HG03575 (cell line): ENCODE measurements at regions not wholly inside any gene's neighbourhood (a gene's known extent, or its start where the extent isn't known, plus 50 kb on each side); places are given as distances from the start of the nearest gene placed in this dataset.

ENCODE experiments used
- ATAC-seq: cut with Tn5 transposase; IDR thresholded peaks from one replicate; pipeline ENCODE4 v1.9.1; 2021; ENCODE audit not compliant: unreplicated experiment, insufficient number of reproducible peaks, low FRiP score; ENCODE audit errors: extremely low read depth

- no peak for ATAC-seq
Observed at GRCh38 chr9:84617411-84618029, 52.0 kb upstream of the NTRK2 start.
